ENCODE measurements at regions not wholly inside any gene's neighbourhood (a gene's known extent, or its start where the extent isn't known, plus 50 kb on each side); places are given as distances from the start of the nearest gene placed in this dataset.

- TF ChIP-seq CTCF (IDR thresholded peaks at IDR 0.05) (no peak), POLR2A (IDR thresholded peaks at IDR 0.05) (no peak), EP300 (IDR thresholded peaks at IDR 0.05) (no peak)
Observed at GRCh38 chr14:97820781-97821180, 1023.6 kb downstream of the VRK1 start.
